Neural cell (in vitro differentiated cells): ENCODE measurements at regions not wholly inside any gene's neighbourhood (a gene's known extent, or its start where the extent isn't known, plus 50 kb on each side); places are given as distances from the start of the nearest gene placed in this dataset.

Source experiments
- H2AFZ ChIP-seq: fragments of 200-600, 300-800 bp; sonication (generic), shearing (Covaris generic); 2 replicates; pipeline ENCODE4 v1.6.0; 2014; ENCODE audit warnings: low read depth, mild to moderate bottlenecking, antibody characterized with exemption, low read length, moderate library complexity
- H3F3A ChIP-seq: fragments of 200-600 bp; shearing (Covaris generic); 2 replicates; pipeline ENCODE4 v1.6.1; 2016; ENCODE audit warnings: mild to moderate bottlenecking, moderate library complexity, mixed read lengths, antibody characterized with exemption, low read length; ENCODE audit not compliant: insufficient read depth, poor library complexity, severe bottlenecking
- H3K27ac ChIP-seq: fragments of 200-600, 300-800 bp; sonication (generic), shearing (Covaris generic); 2 replicates; pipeline ENCODE4 v1.5.1; 2014; ENCODE audit warnings: mild to moderate bottlenecking, low read length, moderate library complexity
- H3K27me3 ChIP-seq: fragments of 300-800, 200-600 bp; sonication (generic), shearing (Covaris generic); 2 replicates; pipeline ENCODE4 v1.6.0; 2014; ENCODE audit warnings: mild to moderate bottlenecking, low read depth, low read length, moderate library complexity; ENCODE audit not compliant: insufficient read depth
- H3K36me3 ChIP-seq: fragments of 300-800, 200-600 bp; sonication (generic), shearing (Covaris generic); 2 replicates; pipeline ENCODE4 v1.5.1; 2014; ENCODE audit warnings: mild to moderate bottlenecking, antibody characterized with exemption, low read length, moderate library complexity; ENCODE audit not compliant: insufficient read depth
- H3K4me2 ChIP-seq: fragments of 300-800, 200-600 bp; sonication (generic), shearing (Covaris generic); 2 replicates; pipeline ENCODE4 v1.6.0; 2014; ENCODE audit warnings: mild to moderate bottlenecking, low read length
- H3K4me3 ChIP-seq: fragments of 300-800, 200-600 bp; sonication (generic), shearing (Covaris generic); 2 replicates; pipeline ENCODE4 v1.5.1; 2014; ENCODE audit warnings: mild to moderate bottlenecking, low read length, moderate library complexity
- H3K79me2 ChIP-seq: fragments of 200-600 bp; shearing (Covaris generic); replicated peaks from 2 replicates; pipeline ENCODE4 v1.6.0; 2014; ENCODE audit warnings: mild to moderate bottlenecking, low read length, moderate library complexity; ENCODE audit not compliant: insufficient read depth
- H3K9ac ChIP-seq: fragments of 300-800, 200-600 bp; sonication (generic), shearing (Covaris generic); 2 replicates; pipeline ENCODE4 v1.6.1; 2016; ENCODE audit warnings: mild to moderate bottlenecking, low read length, mixed read lengths
- H3K9me2 ChIP-seq: fragments of 200-600 bp; shearing (Covaris generic); 2 replicates; pipeline ENCODE4 v1.6.1; 2016; ENCODE audit warnings: mild to moderate bottlenecking, low read length, mixed read lengths; ENCODE audit not compliant: insufficient read depth
- H3K9me3 ChIP-seq: fragments of 200-600, 300-800 bp; sonication (generic), shearing (Covaris generic); 2 replicates; pipeline ENCODE4 v1.6.1; 2016; ENCODE audit warnings: mild to moderate bottlenecking, mixed run types, low read length, moderate library complexity, mixed read lengths
- H4K20me1 ChIP-seq: fragments of 200-600 bp; shearing (Covaris generic); 2 replicates; pipeline ENCODE4 v1.6.1; 2016; ENCODE audit warnings: mild to moderate bottlenecking, mixed run types; ENCODE audit not compliant: insufficient read depth
- CTCF ChIP-seq: fragments of 450-650 bp; IDR thresholded peaks from 2 replicates; pipeline ENCODE4 v1.5.1; 2014; ENCODE audit warnings: antibody characterized with exemption, mild to moderate bottlenecking, moderate library complexity; ENCODE audit not compliant: poor library complexity, severe bottlenecking
- EP300 ChIP-seq: fragments of 450-650 bp; conservative IDR thresholded peaks from 2 replicates; pipeline ENCODE4 v1.6.1; 2014; ENCODE audit warnings: antibody characterized with exemption, mild to moderate bottlenecking, moderate library complexity; ENCODE audit not compliant: poor library complexity, severe bottlenecking
- EZH2 ChIP-seq: fragments of 200-600, 300-800 bp; shearing (Covaris generic), sonication (generic); IDR thresholded peaks from 2 replicates; pipeline ENCODE4 v1.6.1; 2014; ENCODE audit warnings: antibody characterized with exemption, low read length, borderline replicate concordance, mild to moderate bottlenecking; ENCODE audit not compliant: insufficient read depth, poor library complexity, severe bottlenecking
- MXI1 ChIP-seq: fragments of 450-650 bp; conservative IDR thresholded peaks from 2 replicates; pipeline ENCODE4 v1.6.1; 2014; ENCODE audit warnings: antibody characterized with exemption, mild to moderate bottlenecking; ENCODE audit not compliant: poor library complexity, severe bottlenecking
- POLR2AphosphoS5 ChIP-seq: IDR thresholded peaks from 2 replicates; pipeline ENCODE4 v1.6.1; 2012
- RAD21 ChIP-seq: fragments of 450-650 bp; conservative IDR thresholded peaks from 2 replicates; pipeline ENCODE4 v1.6.1; 2014; ENCODE audit warnings: antibody characterized with exemption, mild to moderate bottlenecking, moderate library complexity
- REST ChIP-seq: IDR thresholded peaks from 2 replicates; pipeline ENCODE4 v1.6.1; 2012; ENCODE audit warnings: borderline replicate concordance
- SMC3 ChIP-seq: fragments of 450-650 bp; conservative IDR thresholded peaks from 2 replicates; pipeline ENCODE4 v1.6.1; 2014; ENCODE audit warnings: antibody characterized with exemption, mild to moderate bottlenecking, moderate library complexity; ENCODE audit not compliant: poor library complexity
- TAF1 ChIP-seq: IDR thresholded peaks from 2 replicates; pipeline ENCODE4 v1.6.1; 2012; ENCODE audit warnings: low read depth

GRCh38 chr13:97139691-97140090 is 82.4 kb upstream of the MBNL2 start:
- Histone ChIP-seq H3K4me3 (no peak overlapping the region), H2AFZ (no peak overlapping the region), H3K9me3 (no peaks in the 10 kb centered on the region), H3K36me3 (no peaks in the 10 kb centered on the region), H3K79me2 (no peaks in the 10 kb centered on the region), H3K27ac (no peak overlapping the region), H3K27me3 (no peaks in the 10 kb centered on the region), H4K20me1 (no peaks in the 10 kb centered on the region), H3F3A (no peaks in the 10 kb centered on the region), H3K4me2 (no peak overlapping the region), H3K9me2 (no peaks in the 10 kb centered on the region), H3K9ac (no peak overlapping the region)
- TF ChIP-seq EP300 (no peak), EZH2 (no peak), TAF1 (no peak), RAD21 (no peak), MXI1 (no peak), POLR2AphosphoS5 (no peak)

- no peak overlapping the region for H3K4me2 ChIP-seq
- H3K27me3 ChIP-seq = no peaks in the 10 kb centered on the region
- H3K9me3 ChIP-seq = no peaks in the 10 kb centered on the region
- no peak overlapping the region for H2AFZ ChIP-seq
- no peaks in the 10 kb centered on the region for H4K20me1 ChIP-seq
- H3K9ac ChIP-seq = no peak overlapping the region
- no peaks in the 10 kb centered on the region for H3K79me2 ChIP-seq
- H3K4me3 ChIP-seq = no peak overlapping the region
- H3K36me3 ChIP-seq = no peaks in the 10 kb centered on the region
- TF ChIP-seq EZH2 (no peak), CTCF (no peak), EP300 (no peak), REST (no peak), RAD21 (no peak), MXI1 (no peak)
- H3F3A ChIP-seq = no peaks in the 10 kb centered on the region
- no peaks in the 10 kb centered on the region for H3K9me2 ChIP-seq
- no peak overlapping the region for H3K27ac ChIP-seq
Measured at GRCh38 chr13:97140131-97140530, 82.0 kb upstream of the MBNL2 start.

- Histone ChIP-seq H3K27ac (peak overlapping the region; percentile 22), H4K20me1 (no peaks in the 10 kb centered on the region), H3F3A (no peaks in the 10 kb centered on the region), H3K9me3 (no peaks in the 10 kb centered on the region), H3K36me3 (no peaks in the 10 kb centered on the region), H3K9me2 (no peaks in the 10 kb centered on the region), H2AFZ (no peak overlapping the region), H3K4me3 (no peak overlapping the region), H3K79me2 (no peaks in the 10 kb centered on the region), H3K4me2 (no peak overlapping the region), H3K27me3 (no peaks in the 10 kb centered on the region), H3K9ac (no peak overlapping the region)
- TF ChIP-seq CTCF (no peak), SMC3 (no peak), POLR2AphosphoS5 (no peak), REST (no peak), RAD21 (no peak), MXI1 (no peak), TAF1 (no peak), EZH2 (no peak)
Measured at GRCh38 chr13:97140611-97141010, 81.5 kb upstream of the MBNL2 start.
